ENCODE measurements at regions not wholly inside any gene's neighbourhood (a gene's known extent, or its start where the extent isn't known, plus 50 kb on each side); places are given as distances from the start of the nearest gene placed in this dataset.
"Not testable (repeated sequence)": the region's sequence is repeated elsewhere in the genome, so short reads cannot be mapped to it uniquely, and the experiment has no call there.

DNA sequence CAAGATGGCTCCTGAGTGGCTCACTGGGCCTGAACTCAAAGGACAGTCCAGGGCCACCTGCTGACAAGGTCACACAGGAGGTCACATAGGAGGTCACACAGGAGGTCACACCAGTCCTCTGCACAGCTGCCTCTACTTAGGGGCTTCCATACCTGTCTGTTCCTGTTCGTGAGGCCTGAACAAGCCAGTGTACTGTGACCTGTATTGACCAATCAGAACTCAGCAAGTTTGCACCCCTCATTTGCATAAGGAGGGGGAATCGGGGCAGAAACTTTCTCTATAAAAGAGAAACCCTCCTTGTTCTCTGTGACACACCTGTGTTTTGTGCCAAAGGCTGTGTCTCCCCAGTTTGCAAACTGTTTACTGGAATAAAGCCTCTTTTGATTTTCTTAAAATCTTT, 478.9 kb downstream of the EIPR1 start:
- DNase-seq (ENCODE audit: insufficient read length, low spot score) (no peak), FAIRE-seq (no peak)
- TF ChIP-seq, protein P1, sequence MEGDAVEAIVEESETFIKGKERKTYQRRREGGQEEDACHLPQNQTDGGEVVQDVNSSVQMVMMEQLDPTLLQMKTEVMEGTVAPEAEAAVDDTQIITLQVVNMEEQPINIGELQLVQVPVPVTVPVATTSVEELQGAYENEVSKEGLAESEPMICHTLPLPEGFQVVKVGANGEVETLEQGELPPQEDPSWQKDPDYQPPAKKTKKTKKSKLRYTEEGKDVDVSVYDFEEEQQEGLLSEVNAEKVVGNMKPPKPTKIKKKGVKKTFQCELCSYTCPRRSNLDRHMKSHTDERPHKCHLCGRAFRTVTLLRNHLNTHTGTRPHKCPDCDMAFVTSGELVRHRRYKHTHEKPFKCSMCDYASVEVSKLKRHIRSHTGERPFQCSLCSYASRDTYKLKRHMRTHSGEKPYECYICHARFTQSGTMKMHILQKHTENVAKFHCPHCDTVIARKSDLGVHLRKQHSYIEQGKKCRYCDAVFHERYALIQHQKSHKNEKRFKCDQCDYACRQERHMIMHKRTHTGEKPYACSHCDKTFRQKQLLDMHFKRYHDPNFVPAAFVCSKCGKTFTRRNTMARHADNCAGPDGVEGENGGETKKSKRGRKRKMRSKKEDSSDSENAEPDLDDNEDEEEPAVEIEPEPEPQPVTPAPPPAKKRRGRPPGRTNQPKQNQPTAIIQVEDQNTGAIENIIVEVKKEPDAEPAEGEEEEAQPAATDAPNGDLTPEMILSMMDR (IDR thresholded peaks at IDR 0.05; ENCODE audit: insufficient read depth, missing control alignments) = no peak

DNA sequence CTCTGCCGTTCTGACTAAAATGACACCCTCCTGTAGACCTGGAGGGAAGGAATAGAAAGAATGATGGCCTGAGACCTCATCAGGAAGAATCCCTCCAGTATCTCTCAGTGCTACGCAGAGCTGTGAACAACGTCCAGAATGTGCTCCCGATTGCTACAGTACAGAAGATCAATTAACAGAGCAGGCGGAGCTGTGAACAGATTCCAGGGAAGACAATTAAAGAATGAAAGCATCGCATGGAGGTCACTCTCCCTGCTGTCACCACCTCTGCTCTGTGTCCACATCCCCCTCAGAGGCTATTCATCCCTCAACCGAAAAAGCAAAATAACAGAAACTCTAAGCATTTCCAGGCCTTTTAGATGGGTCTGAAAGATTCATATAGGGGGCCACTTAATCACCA, 481.0 kb downstream of the EIPR1 start:
- FAIRE-seq = no peak
- no peak for DNase-seq (ENCODE audit: insufficient read length, low spot score)
- TF ChIP-seq, protein P1 (IDR thresholded peaks at IDR 0.05; ENCODE audit: insufficient read depth, missing control alignments) = no peak

DNA sequence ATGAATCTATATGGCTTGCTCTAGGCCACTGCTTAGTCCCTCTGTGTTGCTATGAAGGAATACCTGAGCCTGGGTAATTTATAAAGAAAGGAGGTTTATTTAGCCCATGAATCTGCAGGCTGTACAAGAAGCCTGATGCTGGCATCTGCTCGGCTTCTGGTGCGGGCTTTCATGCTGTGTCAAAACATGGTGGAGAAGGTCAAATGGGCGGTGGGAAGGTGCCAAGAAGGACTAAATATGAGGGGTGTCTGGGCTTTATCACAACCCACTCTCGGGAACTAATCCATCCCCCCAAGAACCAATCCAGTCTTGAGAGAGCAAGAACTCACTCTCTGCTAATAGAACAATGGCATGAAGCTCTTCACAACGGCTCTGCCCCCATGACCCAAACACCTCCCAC, 481.6 kb downstream of the EIPR1 start:
- DNase-seq (ENCODE audit: insufficient read length, low spot score) = no peak
- FAIRE-seq = no peak
- TF ChIP-seq, protein P1 (IDR thresholded peaks at IDR 0.05; ENCODE audit: insufficient read depth, missing control alignments) = no peak

DNA sequence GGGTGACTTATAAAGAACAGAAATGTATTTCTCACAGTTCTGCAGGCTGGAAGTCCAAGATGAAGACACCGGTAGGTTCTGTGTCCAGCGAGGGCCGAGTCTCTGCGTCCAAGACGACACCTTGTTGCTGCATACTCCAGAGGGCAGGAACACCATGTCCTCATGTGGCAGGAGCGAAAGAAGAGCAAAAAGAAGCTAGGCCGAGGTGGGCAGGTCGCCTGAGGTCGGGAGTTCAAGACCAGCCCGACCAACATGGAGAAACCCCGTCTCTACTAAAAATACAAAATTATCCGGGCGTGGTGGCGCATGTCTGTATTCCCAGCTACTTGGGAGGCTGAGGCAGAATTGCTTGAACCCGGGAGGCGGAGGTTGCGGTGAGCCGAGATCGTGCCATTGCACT, 483.6 kb downstream of the EIPR1 start:
- FAIRE-seq; DNase-seq (ENCODE audit: insufficient read length, low spot score): not testable (repeated sequence)

DNA sequence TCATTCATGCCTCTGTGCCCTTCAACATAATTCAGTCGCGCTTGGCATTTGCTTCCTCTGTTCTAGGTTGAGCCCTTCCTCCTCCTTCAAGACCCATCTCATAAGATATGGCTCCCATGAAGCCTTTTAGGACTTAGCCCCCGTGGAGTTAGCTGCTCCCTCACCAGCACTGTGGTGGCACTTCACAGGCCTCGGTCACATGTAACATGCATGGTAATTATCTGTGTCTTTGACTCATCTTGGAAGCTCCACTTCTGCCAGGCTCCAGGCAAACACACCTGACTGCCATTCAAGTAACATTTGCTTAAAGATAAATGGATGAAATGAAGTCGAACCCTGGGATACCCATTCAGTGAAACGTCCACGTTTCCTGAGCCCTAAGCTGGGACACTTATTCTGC, 484.7 kb downstream of the EIPR1 start:
- DNase-seq (ENCODE audit: insufficient read length, low spot score) (no peak), FAIRE-seq (no peak)
- TF ChIP-seq, protein P1 (IDR thresholded peaks at IDR 0.05; ENCODE audit: insufficient read depth, missing control alignments) = no peak

DNA sequence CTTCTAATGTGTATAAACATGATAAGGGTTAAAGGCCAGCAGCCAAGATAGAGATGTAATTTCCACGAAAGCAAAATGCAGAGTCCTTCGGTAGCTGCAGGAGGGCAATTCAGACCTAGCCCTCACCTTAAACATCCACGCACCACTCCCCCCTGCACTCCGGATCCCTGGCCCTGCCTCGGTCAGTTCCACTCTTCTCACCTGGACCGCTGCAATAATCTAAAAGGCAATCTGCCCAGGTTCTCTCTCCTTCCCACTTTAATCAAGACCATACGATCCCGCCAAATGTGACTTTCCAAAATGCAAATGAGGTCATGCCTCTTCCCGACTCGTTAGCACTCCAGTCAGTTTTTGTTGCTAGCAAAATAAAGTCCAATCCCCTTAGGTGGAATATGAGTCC, 485.2 kb downstream of the EIPR1 start:
- FAIRE-seq = no peak
- TF ChIP-seq, protein P1 (IDR thresholded peaks at IDR 0.05; ENCODE audit: insufficient read depth, missing control alignments) = no peak
- DNase-seq (ENCODE audit: insufficient read length, low spot score) = no peak

DNA sequence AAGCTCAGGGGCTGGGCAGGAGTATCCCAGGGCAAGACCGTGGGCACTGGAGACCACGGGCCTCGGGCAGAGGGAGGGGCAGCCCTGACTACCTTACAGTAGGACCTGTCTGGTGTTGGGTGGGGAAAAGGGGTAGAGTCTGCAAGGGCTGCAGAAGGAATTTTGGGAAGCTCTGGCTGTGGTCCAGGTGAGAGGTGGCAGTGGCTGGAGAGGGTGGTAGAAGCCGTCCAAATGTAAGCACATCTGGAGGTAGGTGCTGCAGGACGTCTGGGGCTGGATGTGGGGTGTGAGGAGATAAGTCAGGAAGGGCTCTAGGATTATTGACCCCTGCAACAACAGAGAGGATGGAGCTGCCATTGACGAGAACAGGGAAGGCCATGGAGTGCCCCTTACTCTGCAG, 486.7 kb downstream of the EIPR1 start:
- TF ChIP-seq, protein P1 (IDR thresholded peaks at IDR 0.05; ENCODE audit: insufficient read depth, missing control alignments) = no peak
- FAIRE-seq (no peak), DNase-seq (ENCODE audit: insufficient read length, low spot score) (no peak)

DNA sequence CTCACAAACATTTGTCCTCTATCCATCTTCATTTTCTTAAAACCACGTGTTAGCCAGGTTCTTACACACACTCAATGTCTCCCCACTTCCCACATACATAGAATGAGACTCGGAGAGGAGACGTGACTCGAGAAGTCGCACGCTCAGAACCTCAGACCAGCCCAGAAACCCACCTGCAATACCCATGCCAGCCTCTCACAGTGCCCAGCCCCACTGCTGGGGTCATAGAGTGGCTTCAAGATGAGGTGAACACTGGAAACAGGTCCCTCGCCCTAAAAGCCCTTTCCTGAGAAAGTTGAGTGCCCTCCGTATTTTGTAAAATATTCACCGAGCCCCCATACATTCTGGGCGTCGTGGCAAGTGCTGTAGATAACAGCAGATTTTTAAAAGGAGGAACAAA, 487.4 kb downstream of the EIPR1 start:
- FAIRE-seq = no peak

More for the DNA sequence above, 487.4 kb downstream of the EIPR1 start:
- no peak for DNase-seq (ENCODE audit: insufficient read length, low spot score)
- TF ChIP-seq, protein P1 (IDR thresholded peaks at IDR 0.05; ENCODE audit: insufficient read depth, missing control alignments) = no peak

All from D721Med (cell line).